ENCODE measurements at regions not wholly inside any gene's neighbourhood (a gene's known extent, or its start where the extent isn't known, plus 50 kb on each side); places are given as distances from the start of the nearest gene placed in this dataset.

DNA sequence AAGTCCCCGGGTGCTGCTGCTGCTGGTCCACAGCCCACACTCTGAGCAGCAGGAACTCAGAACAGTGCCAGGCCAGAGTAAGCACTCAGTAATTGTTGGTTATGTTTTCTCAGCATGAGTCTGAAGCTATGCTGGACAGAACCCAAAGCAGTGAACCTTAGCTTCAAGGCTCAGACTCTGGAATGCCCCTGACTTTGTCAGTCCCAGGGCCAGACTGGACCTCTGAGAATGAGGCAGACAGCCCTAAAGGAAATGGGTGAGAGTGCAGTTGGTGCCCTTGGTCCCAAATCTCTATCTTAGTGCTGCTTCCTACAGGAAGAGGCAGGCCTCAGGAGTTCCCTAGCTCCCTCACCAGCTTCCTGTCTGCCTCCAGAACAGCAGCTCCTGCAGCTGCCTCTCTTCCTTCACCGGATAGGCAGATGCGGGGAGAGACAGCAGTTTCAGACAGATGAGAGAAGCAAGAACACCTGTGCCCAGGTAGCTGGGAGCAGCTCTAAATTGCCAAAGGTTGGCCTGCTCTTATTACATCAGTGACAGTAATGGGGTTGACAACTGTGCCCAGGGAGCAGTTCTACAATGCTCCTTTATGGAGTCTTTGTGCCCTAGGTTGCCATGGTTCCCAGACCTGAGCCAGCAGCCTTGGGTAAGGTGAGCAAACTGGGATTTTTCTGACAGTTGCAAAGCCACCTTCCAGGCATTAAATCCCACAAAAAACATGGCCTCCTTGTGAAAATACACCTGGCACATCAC, 82.2 kb upstream of the CXCL14 start:
- peaks cover 0 to 6% (median 0%) of the 10 kb centered on the region in 4 donors for H3K9me3 ChIP-seq (ENCODE audit: control insufficient read depth in 4 of 4, low read length in 3 of 4)

More for the DNA sequence above, 82.2 kb upstream of the CXCL14 start:
- Histone ChIP-seq H3K36me3 (ENCODE audit: control insufficient read depth in 4 of 4, insufficient read depth in 3 of 4, low read depth in 1 of 4, low read length in 3 of 4) (no peaks in the 10 kb centered on the region), H3K4me1 (ENCODE audit: control insufficient read depth in 4 of 4, insufficient read depth in 4 of 4, low read length in 3 of 4) (no peaks in the 10 kb centered on the region), H3K9ac (ENCODE audit: low read depth in 1 of 2, low read length in 2 of 2) (no peak overlapping the region), H3K27me3 (ENCODE audit: control insufficient read depth in 4 of 4, insufficient read depth in 4 of 4, low read length in 3 of 4) (peaks cover 0 to 4% (median 0%) of the 10 kb centered on the region in 4 donors), H3K27ac (ENCODE audit: low read depth in 1 of 2, low read length in 2 of 2) (no peak overlapping the region), H3K4me3 (ENCODE audit: low read depth in 1 of 3, low read length in 3 of 3) (no peak overlapping the region)
- WGBS = 59% methylated on average over 3 of the region's 3 CpGs
- TF ChIP-seq FOXA1 (IDR thresholded peaks at IDR 0.05) (no peak), SP1 (IDR thresholded peaks at IDR 0.05) (no peak), FOXA2 (IDR thresholded peaks at IDR 0.05) (no peak), YY1 (IDR thresholded peaks at IDR 0.05) (no peak), NR2F2 (IDR thresholded peaks at IDR 0.05) (no peak), TAF1 (conservative IDR thresholded peaks at IDR 0.05) (no peak), GABPA (IDR thresholded peaks at IDR 0.05 in 1 of 2, conservative IDR thresholded peaks at IDR 0.05 in 1 of 2) (no peak), EGR1 (IDR thresholded peaks at IDR 0.05; ENCODE audit: low read depth in 2 of 2) (no peak), HNF4G (IDR thresholded peaks at IDR 0.05) (no peak), RXRA (IDR thresholded peaks at IDR 0.05) (no peak), JUND (IDR thresholded peaks at IDR 0.05) (no peak), HNF4A (conservative IDR thresholded peaks at IDR 0.05) (no peak), RAD21 (IDR thresholded peaks at IDR 0.05) (no peak)
- TF ChIP-seq, protein P1, sequence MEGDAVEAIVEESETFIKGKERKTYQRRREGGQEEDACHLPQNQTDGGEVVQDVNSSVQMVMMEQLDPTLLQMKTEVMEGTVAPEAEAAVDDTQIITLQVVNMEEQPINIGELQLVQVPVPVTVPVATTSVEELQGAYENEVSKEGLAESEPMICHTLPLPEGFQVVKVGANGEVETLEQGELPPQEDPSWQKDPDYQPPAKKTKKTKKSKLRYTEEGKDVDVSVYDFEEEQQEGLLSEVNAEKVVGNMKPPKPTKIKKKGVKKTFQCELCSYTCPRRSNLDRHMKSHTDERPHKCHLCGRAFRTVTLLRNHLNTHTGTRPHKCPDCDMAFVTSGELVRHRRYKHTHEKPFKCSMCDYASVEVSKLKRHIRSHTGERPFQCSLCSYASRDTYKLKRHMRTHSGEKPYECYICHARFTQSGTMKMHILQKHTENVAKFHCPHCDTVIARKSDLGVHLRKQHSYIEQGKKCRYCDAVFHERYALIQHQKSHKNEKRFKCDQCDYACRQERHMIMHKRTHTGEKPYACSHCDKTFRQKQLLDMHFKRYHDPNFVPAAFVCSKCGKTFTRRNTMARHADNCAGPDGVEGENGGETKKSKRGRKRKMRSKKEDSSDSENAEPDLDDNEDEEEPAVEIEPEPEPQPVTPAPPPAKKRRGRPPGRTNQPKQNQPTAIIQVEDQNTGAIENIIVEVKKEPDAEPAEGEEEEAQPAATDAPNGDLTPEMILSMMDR (IDR thresholded peaks at IDR 0.05; ENCODE audit: low read depth, low read length, missing input control) = no peak
- TF ChIP-seq, protein P2, sequence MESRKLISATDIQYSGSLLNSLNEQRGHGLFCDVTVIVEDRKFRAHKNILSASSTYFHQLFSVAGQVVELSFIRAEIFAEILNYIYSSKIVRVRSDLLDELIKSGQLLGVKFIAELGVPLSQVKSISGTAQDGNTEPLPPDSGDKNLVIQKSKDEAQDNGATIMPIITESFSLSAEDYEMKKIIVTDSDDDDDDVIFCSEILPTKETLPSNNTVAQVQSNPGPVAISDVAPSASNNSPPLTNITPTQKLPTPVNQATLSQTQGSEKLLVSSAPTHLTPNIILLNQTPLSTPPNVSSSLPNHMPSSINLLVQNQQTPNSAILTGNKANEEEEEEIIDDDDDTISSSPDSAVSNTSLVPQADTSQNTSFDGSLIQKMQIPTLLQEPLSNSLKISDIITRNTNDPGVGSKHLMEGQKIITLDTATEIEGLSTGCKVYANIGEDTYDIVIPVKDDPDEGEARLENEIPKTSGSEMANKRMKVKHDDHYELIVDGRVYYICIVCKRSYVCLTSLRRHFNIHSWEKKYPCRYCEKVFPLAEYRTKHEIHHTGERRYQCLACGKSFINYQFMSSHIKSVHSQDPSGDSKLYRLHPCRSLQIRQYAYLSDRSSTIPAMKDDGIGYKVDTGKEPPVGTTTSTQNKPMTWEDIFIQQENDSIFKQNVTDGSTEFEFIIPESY (IDR thresholded peaks at IDR 0.05) = no peak
- TF ChIP-seq, protein P3, sequence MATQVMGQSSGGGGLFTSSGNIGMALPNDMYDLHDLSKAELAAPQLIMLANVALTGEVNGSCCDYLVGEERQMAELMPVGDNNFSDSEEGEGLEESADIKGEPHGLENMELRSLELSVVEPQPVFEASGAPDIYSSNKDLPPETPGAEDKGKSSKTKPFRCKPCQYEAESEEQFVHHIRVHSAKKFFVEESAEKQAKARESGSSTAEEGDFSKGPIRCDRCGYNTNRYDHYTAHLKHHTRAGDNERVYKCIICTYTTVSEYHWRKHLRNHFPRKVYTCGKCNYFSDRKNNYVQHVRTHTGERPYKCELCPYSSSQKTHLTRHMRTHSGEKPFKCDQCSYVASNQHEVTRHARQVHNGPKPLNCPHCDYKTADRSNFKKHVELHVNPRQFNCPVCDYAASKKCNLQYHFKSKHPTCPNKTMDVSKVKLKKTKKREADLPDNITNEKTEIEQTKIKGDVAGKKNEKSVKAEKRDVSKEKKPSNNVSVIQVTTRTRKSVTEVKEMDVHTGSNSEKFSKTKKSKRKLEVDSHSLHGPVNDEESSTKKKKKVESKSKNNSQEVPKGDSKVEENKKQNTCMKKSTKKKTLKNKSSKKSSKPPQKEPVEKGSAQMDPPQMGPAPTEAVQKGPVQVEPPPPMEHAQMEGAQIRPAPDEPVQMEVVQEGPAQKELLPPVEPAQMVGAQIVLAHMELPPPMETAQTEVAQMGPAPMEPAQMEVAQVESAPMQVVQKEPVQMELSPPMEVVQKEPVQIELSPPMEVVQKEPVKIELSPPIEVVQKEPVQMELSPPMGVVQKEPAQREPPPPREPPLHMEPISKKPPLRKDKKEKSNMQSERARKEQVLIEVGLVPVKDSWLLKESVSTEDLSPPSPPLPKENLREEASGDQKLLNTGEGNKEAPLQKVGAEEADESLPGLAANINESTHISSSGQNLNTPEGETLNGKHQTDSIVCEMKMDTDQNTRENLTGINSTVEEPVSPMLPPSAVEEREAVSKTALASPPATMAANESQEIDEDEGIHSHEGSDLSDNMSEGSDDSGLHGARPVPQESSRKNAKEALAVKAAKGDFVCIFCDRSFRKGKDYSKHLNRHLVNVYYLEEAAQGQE (IDR thresholded peaks at IDR 0.05) = no peak
- TF ChIP-seq, protein P4, sequence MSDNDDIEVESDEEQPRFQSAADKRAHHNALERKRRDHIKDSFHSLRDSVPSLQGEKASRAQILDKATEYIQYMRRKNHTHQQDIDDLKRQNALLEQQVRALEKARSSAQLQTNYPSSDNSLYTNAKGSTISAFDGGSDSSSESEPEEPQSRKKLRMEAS (IDR thresholded peaks at IDR 0.05) = no peak
- DNase-seq (ENCODE audit: low spot score) = no peak

All from liver (tissue), 8 donors.